ENCODE measurements at regions not wholly inside any gene's neighbourhood (a gene's known extent, or its start where the extent isn't known, plus 50 kb on each side); places are given as distances from the start of the nearest gene placed in this dataset.
A peak's percentile ranks its signal among the peaks of the same experiment; 100 is the strongest.

DNA sequence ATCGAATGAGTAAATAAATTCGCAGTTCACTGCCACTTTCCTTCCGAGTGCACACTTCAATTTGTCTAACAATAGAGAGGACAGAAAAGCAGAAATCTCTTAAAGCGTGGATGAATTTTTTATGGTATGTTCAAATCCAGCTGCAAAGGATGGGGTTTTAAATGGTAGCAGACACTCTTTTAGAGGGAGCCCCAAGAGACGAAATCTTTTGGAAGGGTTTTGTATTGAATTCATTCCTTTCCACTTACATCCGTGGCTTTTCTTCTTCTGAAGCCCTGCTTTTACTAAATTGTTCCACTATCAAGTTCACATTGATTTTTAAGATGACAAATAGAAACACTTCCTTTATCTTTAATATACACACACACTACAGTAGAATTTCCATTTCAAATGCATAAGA is 680.7 kb downstream of the NR4A2 start:
- TF ChIP-seq, protein P1, sequence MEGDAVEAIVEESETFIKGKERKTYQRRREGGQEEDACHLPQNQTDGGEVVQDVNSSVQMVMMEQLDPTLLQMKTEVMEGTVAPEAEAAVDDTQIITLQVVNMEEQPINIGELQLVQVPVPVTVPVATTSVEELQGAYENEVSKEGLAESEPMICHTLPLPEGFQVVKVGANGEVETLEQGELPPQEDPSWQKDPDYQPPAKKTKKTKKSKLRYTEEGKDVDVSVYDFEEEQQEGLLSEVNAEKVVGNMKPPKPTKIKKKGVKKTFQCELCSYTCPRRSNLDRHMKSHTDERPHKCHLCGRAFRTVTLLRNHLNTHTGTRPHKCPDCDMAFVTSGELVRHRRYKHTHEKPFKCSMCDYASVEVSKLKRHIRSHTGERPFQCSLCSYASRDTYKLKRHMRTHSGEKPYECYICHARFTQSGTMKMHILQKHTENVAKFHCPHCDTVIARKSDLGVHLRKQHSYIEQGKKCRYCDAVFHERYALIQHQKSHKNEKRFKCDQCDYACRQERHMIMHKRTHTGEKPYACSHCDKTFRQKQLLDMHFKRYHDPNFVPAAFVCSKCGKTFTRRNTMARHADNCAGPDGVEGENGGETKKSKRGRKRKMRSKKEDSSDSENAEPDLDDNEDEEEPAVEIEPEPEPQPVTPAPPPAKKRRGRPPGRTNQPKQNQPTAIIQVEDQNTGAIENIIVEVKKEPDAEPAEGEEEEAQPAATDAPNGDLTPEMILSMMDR (IDR thresholded peaks at IDR 0.05), result no peak
- Histone ChIP-seq H3K36me3 (no peaks in the 10 kb centered on the region), H3K27me3 (no peaks in the 10 kb centered on the region), H3K4me1 (no peaks in the 10 kb centered on the region), H3K9me3 (no peaks in the 10 kb centered on the region), H3K4me3 (no peak overlapping the region), H3K27ac (no peak overlapping the region)
- ATAC-seq (no peak), DNase-seq (no peak)
- intact Hi-C loops (cut with DNase I), result no loop called here

DNA sequence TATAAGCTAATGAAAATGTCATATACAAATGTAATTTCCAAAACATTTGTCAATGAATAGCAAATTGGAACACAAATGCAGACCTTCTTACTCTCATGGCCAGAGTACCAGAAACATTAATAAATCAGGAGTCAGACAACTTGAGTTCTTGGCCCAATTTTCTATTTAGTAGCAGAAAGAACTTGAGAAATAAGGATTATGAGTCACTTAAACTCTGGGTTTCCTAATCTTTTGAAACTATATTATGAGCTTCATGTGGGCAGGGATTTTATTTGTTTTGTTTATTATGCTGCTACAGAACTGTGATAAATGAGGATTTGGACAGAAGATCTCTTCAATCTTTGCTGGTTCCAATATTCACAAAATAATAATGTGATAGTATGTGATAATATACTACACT is 686.7 kb downstream of the NR4A2 start:
- H3K4me3 ChIP-seq, result no peak overlapping the region
- DNase-seq (no peak), ATAC-seq (no peak)
- TF ChIP-seq, protein P1 (IDR thresholded peaks at IDR 0.05), result no peak
- no peak overlapping the region for H3K27ac ChIP-seq
- intact Hi-C loops (cut with DNase I), result no loop called here
- H3K27me3 ChIP-seq, result no peaks in the 10 kb centered on the region
- no peaks in the 10 kb centered on the region for H3K36me3 ChIP-seq
- H3K4me1 ChIP-seq, result no peaks in the 10 kb centered on the region
- H3K9me3 ChIP-seq, result no peaks in the 10 kb centered on the region

- no peaks in the 10 kb centered on the region for H3K27me3 ChIP-seq
- no peaks in the 10 kb centered on the region for H3K4me1 ChIP-seq
- no peaks in the 10 kb centered on the region for H3K36me3 ChIP-seq
- DNase-seq (no peak), ATAC-seq (no peak)
- intact Hi-C loops (cut with DNase I), result no loop called here
- H3K4me3 ChIP-seq, result no peak overlapping the region
- TF ChIP-seq, protein P1 (IDR thresholded peaks at IDR 0.05), result no peak
- no peaks in the 10 kb centered on the region for H3K9me3 ChIP-seq
- H3K27ac ChIP-seq, result no peak overlapping the region
Measured at GRCh38 chr2:155643056-155643775, 689.3 kb downstream of the NR4A2 start.

DNA sequence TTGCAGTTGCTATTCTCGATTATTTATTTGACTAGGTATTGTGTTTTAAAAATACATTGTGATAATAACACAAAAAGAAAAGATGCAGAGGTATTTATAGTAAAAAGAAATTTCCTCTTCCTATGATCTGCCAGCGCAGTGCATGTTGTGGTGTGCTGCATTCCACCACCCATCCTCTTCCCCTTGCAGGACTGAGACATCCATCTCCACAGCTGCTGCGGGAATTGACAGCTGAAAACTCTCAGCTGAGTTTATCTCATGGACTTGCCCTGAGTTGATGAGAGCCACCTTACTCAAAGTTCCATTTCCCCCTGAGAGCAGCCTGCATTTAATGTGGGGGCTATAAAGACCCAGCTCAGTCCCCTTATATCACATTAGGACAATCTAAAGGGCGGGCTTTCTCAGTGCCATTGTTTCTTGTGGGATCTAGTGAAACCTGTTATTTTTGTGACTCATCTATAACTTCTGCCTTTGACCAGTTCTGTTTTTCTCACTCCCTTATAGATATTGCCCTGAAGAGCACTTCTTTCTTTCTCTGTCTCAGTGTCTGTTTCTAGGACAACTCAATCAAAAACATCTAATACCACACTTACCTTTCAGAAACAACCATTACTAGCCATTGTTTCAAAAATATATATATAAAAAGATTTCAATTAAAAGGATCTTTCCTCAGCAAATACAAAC is 698.5 kb downstream of the NR4A2 start:
- Histone ChIP-seq H3K27me3 (no peaks in the 10 kb centered on the region), H3K27ac (no peak overlapping the region), H3K4me3 (no peak overlapping the region), H3K9me3 (no peaks in the 10 kb centered on the region), H3K36me3 (no peaks in the 10 kb centered on the region), H3K4me1 (no peaks in the 10 kb centered on the region)
- ATAC-seq (peak; percentile 56), DNase-seq (no peak)
- TF ChIP-seq, protein P1 (IDR thresholded peaks at IDR 0.05), result no peak
- intact Hi-C loops (cut with DNase I), result no loop called here

DNA sequence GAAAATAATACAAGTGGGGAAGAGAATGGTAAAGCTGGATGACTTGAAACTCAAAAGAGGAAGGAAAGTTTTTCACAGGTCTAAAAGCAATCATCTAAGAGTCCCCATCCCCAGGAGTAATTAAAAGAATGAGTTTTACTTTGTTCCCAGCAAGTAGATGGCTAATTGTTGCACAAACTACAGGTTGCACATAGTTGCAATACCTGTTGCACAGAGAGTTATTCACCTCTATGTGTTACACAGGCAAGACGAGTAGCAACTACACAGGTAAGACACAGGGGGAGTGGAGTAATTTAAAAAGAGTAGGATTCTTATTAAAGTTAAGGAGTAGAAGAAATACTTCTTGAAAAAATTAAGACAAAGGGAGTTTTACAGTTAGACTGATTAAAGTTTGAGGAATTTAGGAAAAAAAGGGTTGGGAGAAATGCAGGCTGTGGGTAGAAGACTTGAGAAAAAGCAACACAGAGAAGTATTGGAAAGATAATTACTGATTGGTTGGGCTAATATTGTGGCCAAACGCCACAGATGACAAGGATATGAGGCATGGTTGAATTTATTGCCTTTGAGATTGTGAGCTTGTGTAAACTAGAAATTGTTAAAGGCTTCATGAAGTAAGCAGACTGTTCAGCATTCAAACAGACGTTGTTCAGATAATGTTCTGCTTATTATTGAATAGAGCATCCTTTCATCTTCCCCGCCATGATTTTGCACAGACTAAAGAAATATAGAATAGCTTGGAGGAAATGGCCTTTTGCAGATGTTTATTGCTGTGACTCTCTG is 699.3 kb downstream of the NR4A2 start:
- TF ChIP-seq, protein P1 (IDR thresholded peaks at IDR 0.05), result no peak
- DNase-seq (no peak), ATAC-seq (no peak)
- H3K27ac ChIP-seq, result no peak overlapping the region
- intact Hi-C loops (cut with DNase I), result no loop called here
- H3K36me3 ChIP-seq, result no peaks in the 10 kb centered on the region
- no peaks in the 10 kb centered on the region for H3K4me1 ChIP-seq
- H3K9me3 ChIP-seq, result no peaks in the 10 kb centered on the region
- H3K27me3 ChIP-seq, result no peaks in the 10 kb centered on the region
- no peak overlapping the region for H3K4me3 ChIP-seq

Data from upper lobe of right lung (tissue), 1 donor.